Fibroblast of lung (primary cell): ENCODE measurements at regions not wholly inside any gene's neighbourhood (a gene's known extent, or its start where the extent isn't known, plus 50 kb on each side); places are given as distances from the start of the nearest gene placed in this dataset.
A peak's percentile ranks its signal among the peaks of the same experiment; 100 is the strongest.

Experiments
- DNase-seq, 2 donors: peaks; one replicate each; pipeline versions ENCODE4 v3.0.0 to v3.0.0-alpha.2; 2010; ENCODE audit warnings: low read depth in 2 of 2
- H2AFZ ChIP-seq: 2 replicates; pipeline ENCODE4 v1.5.1; 2012; ENCODE audit warnings: low read length, control low read depth, inconsistent platforms
- H3K27ac ChIP-seq: 2 replicates; pipeline ENCODE4 v1.5.1; 2011; ENCODE audit warnings: low read length, control low read depth; ENCODE audit not compliant: insufficient read depth
- H3K27me3 ChIP-seq: 2 replicates; pipeline ENCODE4 v1.5.1; 2011; ENCODE audit warnings: mild to moderate bottlenecking, low read length; ENCODE audit not compliant: control insufficient read depth, insufficient read depth
- H3K36me3 ChIP-seq: 2 replicates; pipeline ENCODE4 v1.5.1; 2011; ENCODE audit warnings: low read length; ENCODE audit not compliant: control insufficient read depth, insufficient read depth
- H3K4me1 ChIP-seq: 2 replicates; pipeline ENCODE4 v1.5.1; 2011; ENCODE audit warnings: low read length; ENCODE audit not compliant: control insufficient read depth, insufficient read depth; ENCODE audit errors: extremely low read depth
- H3K4me2 ChIP-seq: 2 replicates; pipeline ENCODE4 v1.5.1; 2011; ENCODE audit warnings: low read length, control low read depth; ENCODE audit not compliant: insufficient read depth; ENCODE audit errors: extremely low read depth
- H3K4me3 ChIP-seq, 4 experiments: fragments of 200-600 bp in 1 of 4; sonication (generic) in 1 of 4; replicated peaks in 1 of 4; 2 replicates each; pipeline ENCODE4 v1.5.1; 2011 to 2016; ENCODE audit warnings: low read length in 4 of 4, low read depth in 3 of 4, mild to moderate bottlenecking in 3 of 4, control low read depth in 2 of 4, inconsistent platforms in 1 of 4, mixed read lengths in 1 of 4; ENCODE audit not compliant: insufficient read depth in 1 of 4; ENCODE audit errors: control extremely low read depth in 1 of 4
- H3K79me2 ChIP-seq: 2 replicates; pipeline ENCODE4 v1.5.1; 2012; ENCODE audit warnings: mild to moderate bottlenecking, low read length, inconsistent platforms; ENCODE audit not compliant: control insufficient read depth, insufficient read depth
- H3K9ac ChIP-seq: 2 replicates; pipeline ENCODE4 v1.5.1; 2011; ENCODE audit warnings: mild to moderate bottlenecking, low read length, control low read depth; ENCODE audit not compliant: insufficient read depth
- H3K9me3 ChIP-seq: 2 replicates; pipeline ENCODE4 v1.5.1; 2012; ENCODE audit warnings: low read depth, low read length; ENCODE audit not compliant: control insufficient read depth, insufficient read depth
- H4K20me1 ChIP-seq: 2 replicates; pipeline ENCODE4 v1.5.1; 2011; ENCODE audit warnings: low read length; ENCODE audit not compliant: control insufficient read depth, insufficient read depth; ENCODE audit errors: extremely low read depth
- EZH2 ChIP-seq: IDR thresholded peaks from 2 replicates; pipeline ENCODE4 v1.5.1; 2012; ENCODE audit warnings: low read length, control low read depth, mild to moderate bottlenecking; ENCODE audit errors: missing control alignments
- TF ChIP-seq, protein P1 (sequence below), 2 donors: IDR thresholded peaks in 1 of 2; conservative IDR thresholded peaks in 1 of 2; 1 replicate in 1 of 2; 2 replicates in 1 of 2; pipeline ENCODE4 v1.5.1; 2011 to 2012; ENCODE audit warnings: low read length in 2 of 2, control low read depth in 1 of 2, inconsistent platforms in 1 of 2, low read depth in 1 of 2, mild to moderate bottlenecking in 1 of 2

DNA sequence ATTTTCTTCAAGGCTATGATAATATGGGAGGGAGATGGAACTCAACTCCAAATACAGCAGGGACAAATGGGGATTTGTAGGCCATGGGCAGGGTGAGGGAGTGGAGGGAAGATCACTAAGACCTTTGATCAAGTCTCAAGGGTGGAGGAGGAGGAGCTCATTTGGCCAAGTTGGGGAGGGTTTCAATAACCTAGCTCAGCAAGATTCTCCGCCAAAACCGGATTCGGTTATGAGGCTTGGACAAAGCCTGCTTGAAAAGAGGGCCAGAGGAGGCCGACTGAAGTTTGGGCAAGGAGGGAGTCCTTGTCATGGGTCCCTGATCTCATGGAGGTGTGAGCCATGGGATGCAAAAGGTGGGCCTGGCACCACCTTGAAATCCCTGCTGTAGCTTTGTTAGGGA lies 68.8 kb downstream of the TSN start:
- Histone ChIP-seq H3K4me1 (no peaks in the 10 kb centered on the region), H2AFZ (no peak overlapping the region), H4K20me1 (no peaks in the 10 kb centered on the region), H3K79me2 (no peaks in the 10 kb centered on the region), H3K27ac (no peak overlapping the region), H3K4me2 (no peak overlapping the region), H3K36me3 (no peaks in the 10 kb centered on the region), H3K4me3 (no peak overlapping the region), H3K27me3 (no peaks in the 10 kb centered on the region), H3K9me3 (no peaks in the 10 kb centered on the region), H3K9ac (no peak overlapping the region)
- TF ChIP-seq EZH2 = no peak
- TF ChIP-seq, protein P1, sequence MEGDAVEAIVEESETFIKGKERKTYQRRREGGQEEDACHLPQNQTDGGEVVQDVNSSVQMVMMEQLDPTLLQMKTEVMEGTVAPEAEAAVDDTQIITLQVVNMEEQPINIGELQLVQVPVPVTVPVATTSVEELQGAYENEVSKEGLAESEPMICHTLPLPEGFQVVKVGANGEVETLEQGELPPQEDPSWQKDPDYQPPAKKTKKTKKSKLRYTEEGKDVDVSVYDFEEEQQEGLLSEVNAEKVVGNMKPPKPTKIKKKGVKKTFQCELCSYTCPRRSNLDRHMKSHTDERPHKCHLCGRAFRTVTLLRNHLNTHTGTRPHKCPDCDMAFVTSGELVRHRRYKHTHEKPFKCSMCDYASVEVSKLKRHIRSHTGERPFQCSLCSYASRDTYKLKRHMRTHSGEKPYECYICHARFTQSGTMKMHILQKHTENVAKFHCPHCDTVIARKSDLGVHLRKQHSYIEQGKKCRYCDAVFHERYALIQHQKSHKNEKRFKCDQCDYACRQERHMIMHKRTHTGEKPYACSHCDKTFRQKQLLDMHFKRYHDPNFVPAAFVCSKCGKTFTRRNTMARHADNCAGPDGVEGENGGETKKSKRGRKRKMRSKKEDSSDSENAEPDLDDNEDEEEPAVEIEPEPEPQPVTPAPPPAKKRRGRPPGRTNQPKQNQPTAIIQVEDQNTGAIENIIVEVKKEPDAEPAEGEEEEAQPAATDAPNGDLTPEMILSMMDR (conservative IDR thresholded peaks at IDR 0.05 in 1 of 2, IDR thresholded peaks at IDR 0.05 in 1 of 2; ENCODE audit: low read depth in 1 of 2, low read length in 2 of 2) = no peak
- no peak for DNase-seq

DNA sequence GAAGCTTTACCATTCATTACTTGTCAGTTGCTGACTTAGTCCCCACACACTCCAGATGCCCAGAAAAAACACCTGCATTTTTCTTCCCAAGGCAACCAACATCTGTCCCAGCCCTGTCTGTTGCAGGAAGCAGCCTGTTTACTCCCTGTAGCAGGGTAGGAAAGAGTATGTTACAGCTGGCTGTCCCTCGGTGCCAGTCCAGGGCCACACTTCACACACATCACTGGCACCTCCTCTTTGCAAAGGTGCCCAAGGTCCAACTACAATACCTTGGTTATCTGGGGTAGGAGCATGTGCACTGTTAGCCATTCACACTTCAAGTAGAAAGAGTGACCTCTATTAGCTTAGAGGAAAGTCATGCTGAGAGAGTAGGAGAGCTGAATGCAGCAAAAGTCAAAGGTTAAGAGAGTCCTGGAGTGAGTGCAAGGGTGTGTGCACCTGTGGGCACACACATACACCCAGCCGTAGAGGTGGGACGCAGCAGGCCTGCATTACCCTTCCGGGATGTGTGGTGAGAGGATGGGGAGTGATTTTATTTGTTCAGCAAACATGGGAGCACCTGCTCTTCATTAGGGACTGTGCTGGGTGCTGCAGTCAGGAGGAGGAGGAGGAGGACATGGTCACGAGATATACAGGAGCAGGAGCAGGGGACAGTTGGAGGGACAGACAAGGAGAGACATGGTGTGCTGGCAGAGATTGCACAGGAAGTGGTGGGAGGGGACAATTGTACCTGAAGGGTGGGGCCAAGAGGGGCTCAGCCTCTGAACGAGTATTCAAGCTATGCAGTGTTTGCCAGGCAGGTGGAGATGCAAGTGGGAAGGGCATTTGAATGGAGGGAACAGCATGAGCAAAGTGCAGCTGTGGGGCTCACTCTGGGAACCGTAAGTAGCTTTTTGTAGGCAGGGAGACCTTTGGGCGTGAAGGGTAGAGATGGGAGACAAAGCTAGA lies 69.8 kb downstream of the TSN start:
- H3K9ac ChIP-seq = no peak overlapping the region
- no peak overlapping the region for H3K27ac ChIP-seq
- no peak overlapping the region for H3K4me2 ChIP-seq
- no peaks in the 10 kb centered on the region for H4K20me1 ChIP-seq
- no peak overlapping the region for H3K4me3 ChIP-seq
- no peaks in the 10 kb centered on the region for H3K27me3 ChIP-seq
- H3K79me2 ChIP-seq = no peaks in the 10 kb centered on the region
- no peak overlapping the region for H2AFZ ChIP-seq
- H3K9me3 ChIP-seq = no peaks in the 10 kb centered on the region
- no peak for DNase-seq
- H3K36me3 ChIP-seq = no peaks in the 10 kb centered on the region
- TF ChIP-seq, protein P1 (conservative IDR thresholded peaks at IDR 0.05 in 1 of 2, IDR thresholded peaks at IDR 0.05 in 1 of 2; ENCODE audit: low read depth in 1 of 2, low read length in 2 of 2) = no peak
- TF ChIP-seq EZH2 = no peak
- H3K4me1 ChIP-seq = no peaks in the 10 kb centered on the region

DNA sequence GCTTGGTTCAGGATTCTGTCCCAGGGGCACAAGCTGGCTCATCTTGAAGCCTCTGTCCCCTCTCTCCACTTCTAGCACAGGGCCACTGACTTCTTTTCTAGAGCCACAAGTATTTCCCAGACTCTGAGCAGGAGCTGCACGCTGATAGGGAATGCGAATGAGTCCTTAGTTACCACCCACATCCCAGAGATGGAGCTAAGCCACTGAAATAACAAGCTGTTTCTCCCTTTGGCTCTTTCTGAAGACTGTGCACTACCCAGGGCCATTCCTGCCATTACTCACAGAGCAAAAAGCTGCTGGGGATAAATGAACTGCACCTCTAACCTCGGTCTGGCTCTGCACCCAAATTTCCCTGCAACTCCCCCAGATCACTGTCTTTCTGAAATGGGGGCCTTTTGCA lies 70.6 kb downstream of the TSN start:
- no peak overlapping the region for H3K27ac ChIP-seq
- no peaks in the 10 kb centered on the region for H3K4me1 ChIP-seq
- no peak overlapping the region for H3K9ac ChIP-seq
- H4K20me1 ChIP-seq = no peaks in the 10 kb centered on the region
- H3K4me2 ChIP-seq = no peak overlapping the region
- no peaks in the 10 kb centered on the region for H3K79me2 ChIP-seq
- no peak overlapping the region for H3K4me3 ChIP-seq
- H3K27me3 ChIP-seq = no peaks in the 10 kb centered on the region
- TF ChIP-seq EZH2 = no peak
- TF ChIP-seq, protein P1 (conservative IDR thresholded peaks at IDR 0.05 in 1 of 2, IDR thresholded peaks at IDR 0.05 in 1 of 2; ENCODE audit: low read depth in 1 of 2, low read length in 2 of 2) = no peak
- no peak overlapping the region for H2AFZ ChIP-seq
- H3K36me3 ChIP-seq = no peaks in the 10 kb centered on the region
- H3K9me3 ChIP-seq = no peaks in the 10 kb centered on the region
- peak in 1 of 2 donors; percentile 8 for DNase-seq
